K562 (cell line): ENCODE measurements at regions not wholly inside any gene's neighbourhood (a gene's known extent, or its start where the extent isn't known, plus 50 kb on each side); places are given as distances from the start of the nearest gene placed in this dataset.
A peak's percentile ranks its signal among the peaks of the same experiment; 100 is the strongest.

Experiments used
- FOXJ2 ChIP-seq: fragments of 200-800 bp; sonication (Bioruptor generic); IDR thresholded peaks from 2 replicates; pipeline ENCODE4 v1.6.1; 2016; ENCODE audit warnings: missing genetic modification characterization, missing compliant biosample characterization
- JUN ChIP-seq, 2 experiments: sonication (generic) in 1 of 2; formaldehyde crosslinking in 1 of 2; IDR thresholded peaks; 2 replicates each; pipeline versions ENCODE4 v1.6.1 to v1.8.0; 2012 to 2022; ENCODE audit warnings: borderline replicate concordance in 2 of 2, mild to moderate bottlenecking in 2 of 2, improper control_type of control experiment in 1 of 2, low read depth in 1 of 2, low read length in 1 of 2, missing genetic modification reagents in 1 of 2
- MIER1 ChIP-seq: fragments of 450-650 bp; IDR thresholded peaks from 2 replicates; pipeline ENCODE4 v1.6.1; 2016; ENCODE audit warnings: antibody characterized with exemption, mild to moderate bottlenecking, low read depth
- NFRKB ChIP-seq: fragments of 450-650 bp; IDR thresholded peaks from 2 replicates; pipeline ENCODE4 v1.6.1; 2016; ENCODE audit warnings: low read depth
- PHB2 ChIP-seq: fragments of 450-650 bp; IDR thresholded peaks from 2 replicates; pipeline ENCODE4 v1.6.1; 2017; ENCODE audit warnings: low read depth
- ZNF124 ChIP-seq: sonication (generic); formaldehyde crosslinking; IDR thresholded peaks from 2 replicates; pipeline ENCODE4 v1.8.1; 2022; ENCODE audit warnings: missing genetic modification reagents
- ZNF280B ChIP-seq: fragments of 250-450 bp; sonication (Bioruptor Pico); IDR thresholded peaks from 2 replicates; pipeline ENCODE4 v1.5.1; 2021; ENCODE audit warnings: mild to moderate bottlenecking
- ZNF644 ChIP-seq: fragments of 200-800 bp; sonication (Bioruptor generic); IDR thresholded peaks from 2 replicates; pipeline ENCODE4 v1.6.1; 2016; ENCODE audit warnings: low read depth, missing genetic modification characterization, missing compliant biosample characterization
- ZNF766 ChIP-seq: fragments of 200-800 bp; sonication (Bioruptor generic); conservative IDR thresholded peaks from 2 replicates; pipeline ENCODE4 v1.6.1; 2016; ENCODE audit warnings: missing genetic modification characterization, missing compliant biosample characterization
- TF ChIP-seq, protein P1 (sequence below): fragments of 200-800 bp; sonication (Bioruptor generic); IDR thresholded peaks from 2 replicates; pipeline ENCODE4 v1.6.1; 2017; ENCODE audit warnings: missing genetic modification characterization, missing compliant biosample characterization

DNA sequence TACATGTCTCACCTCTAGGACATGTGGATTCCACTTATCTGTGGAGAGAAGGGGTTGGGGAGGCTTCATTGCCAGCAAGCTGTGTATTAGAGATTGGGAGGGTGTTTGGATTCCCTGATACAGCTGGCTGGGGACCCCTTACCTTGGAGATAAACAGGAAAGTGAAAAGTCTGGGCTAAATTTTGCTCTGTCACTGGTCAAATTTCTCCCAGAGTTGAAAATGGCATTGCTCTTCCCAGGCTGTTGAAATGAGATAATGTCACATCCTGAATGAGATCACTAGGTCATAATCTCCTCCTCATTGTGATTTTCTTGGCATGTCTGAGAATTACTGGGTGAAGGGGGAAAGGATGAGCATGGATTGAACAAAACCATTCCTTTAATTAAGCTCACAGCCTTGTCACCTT, 265.0 kb upstream of the PARD3B start (continued):
- TF ChIP-seq, protein P1, sequence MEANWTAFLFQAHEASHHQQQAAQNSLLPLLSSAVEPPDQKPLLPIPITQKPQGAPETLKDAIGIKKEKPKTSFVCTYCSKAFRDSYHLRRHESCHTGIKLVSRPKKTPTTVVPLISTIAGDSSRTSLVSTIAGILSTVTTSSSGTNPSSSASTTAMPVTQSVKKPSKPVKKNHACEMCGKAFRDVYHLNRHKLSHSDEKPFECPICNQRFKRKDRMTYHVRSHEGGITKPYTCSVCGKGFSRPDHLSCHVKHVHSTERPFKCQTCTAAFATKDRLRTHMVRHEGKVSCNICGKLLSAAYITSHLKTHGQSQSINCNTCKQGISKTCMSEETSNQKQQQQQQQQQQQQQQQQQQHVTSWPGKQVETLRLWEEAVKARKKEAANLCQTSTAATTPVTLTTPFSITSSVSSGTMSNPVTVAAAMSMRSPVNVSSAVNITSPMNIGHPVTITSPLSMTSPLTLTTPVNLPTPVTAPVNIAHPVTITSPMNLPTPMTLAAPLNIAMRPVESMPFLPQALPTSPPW: peak; percentile 46; the same call in 1 of the 2 replicates
- no peak for TF ChIP-seq ZNF124 (CRISPR knock-in tag)
- TF ChIP-seq JUN (IDR thresholded peaks at IDR 0.05; ENCODE audit: borderline replicate concordance, low read depth, low read length): no peak
- no peak for TF ChIP-seq JUN (CRISPR knock-in tag; IDR thresholded peaks at IDR 0.05; ENCODE audit: borderline replicate concordance)
- TF ChIP-seq MIER1: no peak
- no peak for TF ChIP-seq FOXJ2 (tag)
- 0 out of 2 replicates have a peak, but pooled peaks have one; percentile 35 for TF ChIP-seq ZNF766
- 0 out of 2 replicates have a peak, but pooled peaks have one; percentile 28 for TF ChIP-seq ZNF644 (tag)
- no peak for TF ChIP-seq NFRKB
- TF ChIP-seq ZNF280B (CRISPR knock-in tag): no peak
- TF ChIP-seq PHB2: peak; percentile 35; the same call in 1 of the 2 replicates
